ENCODE measurements at regions not wholly inside any gene's neighbourhood (a gene's known extent, or its start where the extent isn't known, plus 50 kb on each side); places are given as distances from the start of the nearest gene placed in this dataset.

GRCh38 chr1:8120693-8121260, 94.7 kb upstream of the ERRFI1 start (continued):
- TF ChIP-seq MLXIP (CRISPR knock-in tag; IDR thresholded peaks at IDR 0.05; ENCODE audit: borderline replicate concordance) (no peak), FUBP1 (CRISPR knock-in tag; IDR thresholded peaks at IDR 0.05; ENCODE audit: borderline replicate concordance) (no peak), ATF7-NPFF (CRISPR knock-in tag; IDR thresholded peaks at IDR 0.05; ENCODE audit: low read depth) (no peak), ZNF512B (CRISPR knock-in tag; IDR thresholded peaks at IDR 0.05; ENCODE audit: borderline replicate concordance) (no peak), STAT5B (CRISPR knock-in tag; IDR thresholded peaks at IDR 0.05) (no peak), HHEX (CRISPR knock-in tag; IDR thresholded peaks at IDR 0.05) (0 out of 2 replicates have a peak, but pooled peaks have one; percentile 34), PAX8 (CRISPR knock-in tag; IDR thresholded peaks at IDR 0.05; ENCODE audit: borderline replicate concordance) (no peak), FOXA1 (IDR thresholded peaks at IDR 0.05) (no peak), FOXA1 (CRISPR knock-in tag; IDR thresholded peaks at IDR 0.05) (peak; percentile 82), DRAP1 (CRISPR knock-in tag; IDR thresholded peaks at IDR 0.05) (peak; percentile 56), AGO2 (optimal IDR thresholded peaks at IDR 0.05; ENCODE audit: low read depth, low read length) (no peak), ZNF468 (CRISPR knock-in tag; IDR thresholded peaks at IDR 0.05) (no peak), PAXIP1 (CRISPR knock-in tag; conservative IDR thresholded peaks at IDR 0.05) (peak; percentile 84), SP1 (IDR thresholded peaks at IDR 0.05) (no peak), SP1 (CRISPR knock-in tag; IDR thresholded peaks at IDR 0.05) (no peak; the same call in 1 of the 2 replicates), NFYB (CRISPR knock-in tag; IDR thresholded peaks at IDR 0.05) (no peak), ZNF691 (CRISPR knock-in tag; IDR thresholded peaks at IDR 0.05; ENCODE audit: borderline replicate concordance, low read depth) (no peak), ZSCAN21 (CRISPR knock-in tag; IDR thresholded peaks at IDR 0.05; ENCODE audit: borderline replicate concordance) (0 out of 2 replicates have a peak, but pooled peaks have one; percentile 39)
